Sigmoid colon (tissue), 4 donors: ENCODE measurements at regions not wholly inside any gene's neighbourhood (a gene's known extent, or its start where the extent isn't known, plus 50 kb on each side); places are given as distances from the start of the nearest gene placed in this dataset.

Experiments
- EP300 ChIP-seq, 4 donors: sonication (generic); formaldehyde crosslinking; IDR thresholded peaks; one replicate each; pipeline ENCODE4 v1.6.1; 2017; ENCODE audit warnings: antibody characterized with exemption in 4 of 4
- TF ChIP-seq, protein P1 (sequence below), 4 experiments: fragments of 450-650 bp in 3 of 4; fragments of 200-600 bp in 1 of 4; IDR thresholded peaks; one replicate each; pipeline ENCODE4 v1.5.1; 2016 to 2019; ENCODE audit warnings: antibody characterized with exemption in 4 of 4, mild to moderate bottlenecking in 3 of 4, moderate library complexity in 2 of 4

- no peak for TF ChIP-seq EP300 (IDR thresholded peaks at IDR 0.05)
- TF ChIP-seq, protein P1, sequence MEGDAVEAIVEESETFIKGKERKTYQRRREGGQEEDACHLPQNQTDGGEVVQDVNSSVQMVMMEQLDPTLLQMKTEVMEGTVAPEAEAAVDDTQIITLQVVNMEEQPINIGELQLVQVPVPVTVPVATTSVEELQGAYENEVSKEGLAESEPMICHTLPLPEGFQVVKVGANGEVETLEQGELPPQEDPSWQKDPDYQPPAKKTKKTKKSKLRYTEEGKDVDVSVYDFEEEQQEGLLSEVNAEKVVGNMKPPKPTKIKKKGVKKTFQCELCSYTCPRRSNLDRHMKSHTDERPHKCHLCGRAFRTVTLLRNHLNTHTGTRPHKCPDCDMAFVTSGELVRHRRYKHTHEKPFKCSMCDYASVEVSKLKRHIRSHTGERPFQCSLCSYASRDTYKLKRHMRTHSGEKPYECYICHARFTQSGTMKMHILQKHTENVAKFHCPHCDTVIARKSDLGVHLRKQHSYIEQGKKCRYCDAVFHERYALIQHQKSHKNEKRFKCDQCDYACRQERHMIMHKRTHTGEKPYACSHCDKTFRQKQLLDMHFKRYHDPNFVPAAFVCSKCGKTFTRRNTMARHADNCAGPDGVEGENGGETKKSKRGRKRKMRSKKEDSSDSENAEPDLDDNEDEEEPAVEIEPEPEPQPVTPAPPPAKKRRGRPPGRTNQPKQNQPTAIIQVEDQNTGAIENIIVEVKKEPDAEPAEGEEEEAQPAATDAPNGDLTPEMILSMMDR (IDR thresholded peaks at IDR 0.05), result no peak
These were observed 222.5 kb downstream of the ZNF608 start for GRCh38 chr5:124523897-124524296.
